Astrocyte (in vitro differentiated cells and primary cell): ENCODE measurements at regions not wholly inside any gene's neighbourhood (a gene's known extent, or its start where the extent isn't known, plus 50 kb on each side); places are given as distances from the start of the nearest gene placed in this dataset.

Experiments used
- DNase-seq: peaks from one replicate; pipeline ENCODE4 v3.0.0-alpha.2; 2010; ENCODE audit warnings: low read depth
- FAIRE-seq: peaks from 2 replicates; lab custom pipeline; 2011; peaks lifted over from hg19 to GRCh38; lab: Jason Lieb, UNC
- H2AFZ ChIP-seq: 2 replicates; pipeline ENCODE4 v1.6.0; 2012; ENCODE audit warnings: low read depth, low read length, inconsistent platforms
- H3K27ac ChIP-seq: 2 replicates; pipeline ENCODE4 v1.5.1; 2011; ENCODE audit warnings: low read depth, low read length, inconsistent platforms
- H3K27me3 ChIP-seq: 2 replicates; pipeline ENCODE4 v1.6.0; 2011; ENCODE audit warnings: low read length, inconsistent platforms; ENCODE audit not compliant: insufficient read depth
- H3K36me3 ChIP-seq: 2 replicates; pipeline ENCODE4 v1.5.1; 2011; ENCODE audit warnings: low read length, inconsistent platforms; ENCODE audit not compliant: insufficient read depth
- H3K4me1 ChIP-seq: 2 replicates; pipeline ENCODE4 v1.5.1; 2011; ENCODE audit warnings: low read length, inconsistent platforms; ENCODE audit not compliant: insufficient read depth
- H3K4me2 ChIP-seq: 2 replicates; pipeline ENCODE4 v1.6.0; 2012; ENCODE audit warnings: low read length, inconsistent platforms
- H3K4me3 ChIP-seq: 2 replicates; pipeline ENCODE4 v1.5.1; 2011; ENCODE audit warnings: low read depth, mild to moderate bottlenecking, low read length, inconsistent platforms; ENCODE audit not compliant: insufficient read depth
- H3K79me2 ChIP-seq: 2 replicates; pipeline ENCODE4 v1.6.0; 2012; ENCODE audit warnings: mild to moderate bottlenecking, low read length, inconsistent platforms; ENCODE audit not compliant: insufficient read depth
- H3K9ac ChIP-seq: 2 replicates; pipeline ENCODE4 v1.6.0; 2012; ENCODE audit warnings: mild to moderate bottlenecking, low read length, inconsistent platforms
- H3K9me3 ChIP-seq: 2 replicates; pipeline ENCODE4 v1.5.1; 2012; ENCODE audit warnings: low read depth, mild to moderate bottlenecking, low read length, inconsistent platforms; ENCODE audit not compliant: insufficient read depth
- H4K20me1 ChIP-seq: 2 replicates; pipeline ENCODE4 v1.6.0; 2012; ENCODE audit warnings: low read length, inconsistent platforms; ENCODE audit not compliant: insufficient read depth
- H3K27ac Mint-ChIP-seq: one replicate; pipeline ENCODE4 v1.8.0; 2021; ENCODE audit warnings: mild to moderate bottlenecking, mixed read lengths; ENCODE audit not compliant: unreplicated experiment
- H3K27me3 Mint-ChIP-seq: one replicate; pipeline ENCODE4 v1.8.0; 2021; ENCODE audit warnings: low read depth, mixed read lengths; ENCODE audit not compliant: unreplicated experiment
- H3K36me3 Mint-ChIP-seq: one replicate; pipeline ENCODE4 v1.8.0; 2021; ENCODE audit warnings: low read depth, mixed read lengths; ENCODE audit not compliant: unreplicated experiment
- H3K4me1 Mint-ChIP-seq: one replicate; pipeline ENCODE4 v1.8.0; 2021; ENCODE audit warnings: low read depth, mixed read lengths; ENCODE audit not compliant: unreplicated experiment
- H3K4me3 Mint-ChIP-seq: one replicate; pipeline ENCODE4 v1.8.0; 2021; ENCODE audit warnings: mild to moderate bottlenecking, moderate library complexity, mixed read lengths; ENCODE audit not compliant: unreplicated experiment
- H3K9me3 Mint-ChIP-seq: one replicate; pipeline ENCODE4 v1.8.0; 2021; ENCODE audit warnings: mild to moderate bottlenecking, mixed read lengths; ENCODE audit not compliant: unreplicated experiment
- EZH2 ChIP-seq: IDR thresholded peaks from 2 replicates; pipeline ENCODE4 v1.6.1; 2012; ENCODE audit warnings: mild to moderate bottlenecking, low read length, inconsistent platforms; ENCODE audit not compliant: insufficient read depth
- TF ChIP-seq, protein P1 (sequence below): IDR thresholded peaks from 2 replicates; pipeline ENCODE4 v1.5.1; 2011; ENCODE audit warnings: low read depth, mild to moderate bottlenecking, inconsistent platforms, low read length, moderate library complexity; ENCODE audit not compliant: insufficient read depth

DNA sequence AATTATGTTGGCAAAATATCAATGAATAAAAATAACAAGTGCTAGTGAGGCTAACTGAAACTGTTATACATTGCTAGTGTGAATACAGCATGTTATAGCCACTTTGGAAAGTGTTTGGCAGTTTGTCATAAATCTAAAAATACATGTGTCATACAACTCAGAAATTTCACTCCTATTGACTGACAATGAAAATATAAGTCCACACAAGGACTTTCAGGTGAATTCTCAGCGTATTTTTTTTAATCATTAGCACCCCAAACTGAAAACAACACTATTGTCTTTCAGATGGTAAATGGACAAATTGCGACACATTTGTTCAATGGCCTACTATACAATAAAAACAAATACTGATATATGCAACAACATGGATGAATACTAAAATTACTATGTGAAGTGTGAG, 884.8 kb downstream of the TRIB2 start:
- TF ChIP-seq EZH2 = no peak
- TF ChIP-seq, protein P1, sequence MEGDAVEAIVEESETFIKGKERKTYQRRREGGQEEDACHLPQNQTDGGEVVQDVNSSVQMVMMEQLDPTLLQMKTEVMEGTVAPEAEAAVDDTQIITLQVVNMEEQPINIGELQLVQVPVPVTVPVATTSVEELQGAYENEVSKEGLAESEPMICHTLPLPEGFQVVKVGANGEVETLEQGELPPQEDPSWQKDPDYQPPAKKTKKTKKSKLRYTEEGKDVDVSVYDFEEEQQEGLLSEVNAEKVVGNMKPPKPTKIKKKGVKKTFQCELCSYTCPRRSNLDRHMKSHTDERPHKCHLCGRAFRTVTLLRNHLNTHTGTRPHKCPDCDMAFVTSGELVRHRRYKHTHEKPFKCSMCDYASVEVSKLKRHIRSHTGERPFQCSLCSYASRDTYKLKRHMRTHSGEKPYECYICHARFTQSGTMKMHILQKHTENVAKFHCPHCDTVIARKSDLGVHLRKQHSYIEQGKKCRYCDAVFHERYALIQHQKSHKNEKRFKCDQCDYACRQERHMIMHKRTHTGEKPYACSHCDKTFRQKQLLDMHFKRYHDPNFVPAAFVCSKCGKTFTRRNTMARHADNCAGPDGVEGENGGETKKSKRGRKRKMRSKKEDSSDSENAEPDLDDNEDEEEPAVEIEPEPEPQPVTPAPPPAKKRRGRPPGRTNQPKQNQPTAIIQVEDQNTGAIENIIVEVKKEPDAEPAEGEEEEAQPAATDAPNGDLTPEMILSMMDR = no peak
- no peaks in the 10 kb centered on the region for H3K36me3 Mint-ChIP-seq
- no peaks in the 10 kb centered on the region for H4K20me1 ChIP-seq
- no peaks in the 10 kb centered on the region for H3K79me2 ChIP-seq
- no peaks in the 10 kb centered on the region for H3K4me1 Mint-ChIP-seq
- no peak overlapping the region for H2AFZ ChIP-seq
- no peaks in the 10 kb centered on the region for H3K27me3 Mint-ChIP-seq
- H3K4me2 ChIP-seq = no peak overlapping the region
- FAIRE-seq (no peak), DNase-seq (no peak)
- no peak overlapping the region for H3K4me3 Mint-ChIP-seq
- H3K27ac ChIP-seq = no peak overlapping the region
- no peak overlapping the region for H3K9ac ChIP-seq
- no peaks in the 10 kb centered on the region for H3K9me3 ChIP-seq
- H3K27ac Mint-ChIP-seq = no peak overlapping the region
- H3K36me3 ChIP-seq = no peaks in the 10 kb centered on the region
- H3K4me3 ChIP-seq = no peak overlapping the region
- no peaks in the 10 kb centered on the region for H3K27me3 ChIP-seq
- H3K4me1 ChIP-seq = no peaks in the 10 kb centered on the region
- no peaks in the 10 kb centered on the region for H3K9me3 Mint-ChIP-seq

DNA sequence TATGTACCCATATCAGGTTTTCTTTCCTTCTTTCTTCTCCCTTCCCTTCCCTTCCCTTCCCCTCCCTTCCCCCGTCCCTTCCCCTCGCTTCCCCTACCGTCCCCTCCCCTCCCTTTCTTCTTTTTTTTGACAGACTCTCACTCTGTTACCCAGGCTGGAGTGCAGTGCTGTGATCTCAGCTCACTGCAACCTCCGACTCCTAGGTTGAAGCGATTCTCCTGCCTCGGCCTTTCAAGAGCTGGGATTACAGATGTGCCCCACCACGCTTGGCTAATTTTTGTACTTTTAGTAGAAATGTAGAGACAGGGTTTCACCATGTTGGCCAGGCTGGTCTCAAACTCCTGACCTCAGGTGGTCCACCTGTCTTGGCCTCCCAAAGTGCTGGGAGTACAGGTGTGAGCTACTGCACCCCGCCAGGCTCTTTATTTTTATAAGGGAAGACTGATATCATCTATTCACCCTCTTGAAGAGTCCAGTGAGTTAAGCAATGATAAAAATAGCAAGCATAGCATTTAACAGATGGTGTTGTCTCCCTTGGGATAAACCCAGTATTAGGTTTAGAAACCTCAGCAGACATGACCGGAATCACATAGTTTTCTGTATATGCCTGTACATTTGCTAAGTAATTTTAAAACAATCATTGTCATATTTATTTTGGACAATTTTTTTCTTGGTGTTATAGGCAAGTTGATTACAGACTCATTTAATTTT, 888.4 kb downstream of the TRIB2 start:
- Mint-ChIP-seq H3K36me3 (no peaks in the 10 kb centered on the region), H3K27ac (no peak overlapping the region), H3K9me3 (no peaks in the 10 kb centered on the region), H3K4me3 (no peak overlapping the region), H3K4me1 (no peaks in the 10 kb centered on the region), H3K27me3 (no peaks in the 10 kb centered on the region)
- TF ChIP-seq, protein P1 = no peak
- TF ChIP-seq EZH2 = no peak
- H3K79me2 ChIP-seq = no peaks in the 10 kb centered on the region
- no peak overlapping the region for H3K4me2 ChIP-seq
- no peak overlapping the region for H2AFZ ChIP-seq
- no peaks in the 10 kb centered on the region for H3K4me1 ChIP-seq
- no peaks in the 10 kb centered on the region for H4K20me1 ChIP-seq
- DNase-seq = no peak
- H3K9me3 ChIP-seq = no peaks in the 10 kb centered on the region
- H3K4me3 ChIP-seq = no peak overlapping the region
- no peaks in the 10 kb centered on the region for H3K27me3 ChIP-seq
- no peak overlapping the region for H3K9ac ChIP-seq
- FAIRE-seq = no peak
- no peak overlapping the region for H3K27ac ChIP-seq
- H3K36me3 ChIP-seq = no peaks in the 10 kb centered on the region

DNA sequence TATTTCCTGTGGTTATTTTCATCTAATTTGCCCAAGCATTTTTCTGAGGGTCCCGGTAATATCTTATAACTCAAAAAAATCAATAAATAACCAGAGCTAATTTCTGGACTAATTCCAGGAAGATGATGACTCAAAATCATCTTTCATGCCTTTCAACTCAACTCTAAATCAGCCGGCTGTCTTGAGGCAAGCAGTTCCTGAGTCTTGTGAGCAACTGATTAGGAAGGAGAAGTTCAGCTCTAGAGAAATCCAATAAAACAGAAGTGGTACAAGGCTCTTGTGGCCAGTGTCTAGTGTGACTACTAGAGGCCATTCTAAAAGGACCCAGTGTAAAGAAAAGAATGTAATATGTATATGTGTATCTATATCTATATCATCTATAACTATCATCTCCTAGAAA, 890.4 kb downstream of the TRIB2 start:
- Histone ChIP-seq H4K20me1 (no peaks in the 10 kb centered on the region), H3K27ac (no peak overlapping the region), H3K9me3 (no peaks in the 10 kb centered on the region), H3K36me3 (no peaks in the 10 kb centered on the region), H3K27me3 (no peaks in the 10 kb centered on the region), H3K9ac (no peak overlapping the region), H3K4me2 (no peak overlapping the region), H3K79me2 (no peaks in the 10 kb centered on the region), H3K4me1 (no peaks in the 10 kb centered on the region), H2AFZ (no peak overlapping the region), H3K4me3 (no peak overlapping the region)
- Mint-ChIP-seq H3K27ac (no peak overlapping the region), H3K4me3 (no peak overlapping the region), H3K27me3 (no peaks in the 10 kb centered on the region), H3K9me3 (no peaks in the 10 kb centered on the region), H3K36me3 (no peaks in the 10 kb centered on the region), H3K4me1 (no peaks in the 10 kb centered on the region)
- DNase-seq (no peak), FAIRE-seq (no peak)
- TF ChIP-seq, protein P1 = no peak
- TF ChIP-seq EZH2 = no peak
